GM04503 (cell line): ENCODE measurements at regions not wholly inside any gene's neighbourhood (a gene's known extent, or its start where the extent isn't known, plus 50 kb on each side); places are given as distances from the start of the nearest gene placed in this dataset.
"Not testable (repeated sequence)": the region's sequence is repeated elsewhere in the genome, so short reads cannot be mapped to it uniquely, and the experiment has no call there.

Experiments used
- DNase-seq: peaks from one replicate; pipeline ENCODE4 v3.0.0-alpha.2; 2012; ENCODE audit warnings: low read depth

DNA sequence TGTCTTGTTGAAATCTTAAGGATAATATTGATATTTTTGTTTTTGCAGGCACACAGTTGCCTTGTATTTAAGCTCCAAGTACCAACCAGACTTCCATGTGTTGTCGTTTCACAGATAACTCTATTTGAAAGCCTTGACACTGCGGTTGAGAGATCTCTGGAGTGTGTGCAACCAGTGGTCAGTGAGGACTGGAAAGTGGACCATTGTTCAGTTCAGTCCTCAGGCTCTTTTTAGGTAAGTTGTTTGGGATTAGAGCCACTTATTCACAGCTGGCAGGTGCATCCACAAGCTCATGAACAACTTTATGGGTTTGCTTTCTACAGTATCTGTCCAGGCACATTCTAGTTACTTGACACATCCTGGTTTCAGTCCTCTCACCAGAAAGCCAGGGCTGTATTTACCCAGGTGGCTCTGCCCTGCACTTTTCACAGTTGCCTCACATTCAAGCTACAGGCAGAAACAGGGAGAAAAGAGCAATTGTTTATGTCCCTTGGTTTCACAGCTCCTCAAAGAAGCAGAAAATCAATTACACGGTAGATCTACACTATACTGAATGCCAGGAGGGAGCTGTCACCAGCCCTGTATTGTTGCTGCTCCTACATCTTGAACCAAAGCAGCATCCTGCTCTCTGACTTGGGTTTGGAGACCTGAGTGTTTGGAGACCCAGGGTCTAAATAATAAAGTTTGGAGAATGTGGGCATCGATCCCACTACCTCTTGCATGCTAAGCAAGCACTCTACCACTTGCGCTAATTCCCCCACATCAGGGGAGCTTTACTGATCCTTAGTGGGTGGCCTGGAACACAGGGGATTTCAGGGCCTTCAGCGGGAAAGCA is 543.3 kb downstream of the PRIM2 start:
- not testable (repeated sequence) for DNase-seq

DNA sequence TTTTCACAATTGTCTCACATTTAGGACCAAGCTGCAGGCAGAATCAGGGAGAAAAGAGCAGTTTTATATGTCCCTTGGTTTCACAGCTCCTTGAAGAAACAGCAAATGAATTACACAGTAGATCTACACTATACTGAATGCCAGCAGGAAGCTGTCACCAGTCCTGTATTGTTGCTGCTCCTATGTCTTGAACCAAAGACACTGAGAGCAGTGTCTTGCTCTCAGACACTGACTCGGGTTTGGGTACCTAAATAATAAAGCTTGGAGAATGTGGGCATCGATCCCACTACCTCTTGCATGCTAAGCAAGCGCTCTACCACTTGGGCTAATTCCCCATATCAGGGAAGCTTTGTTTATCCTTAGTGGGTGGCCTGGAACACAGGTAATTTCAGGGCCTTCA is 552.7 kb downstream of the PRIM2 start:
- not testable (repeated sequence) for DNase-seq

DNA sequence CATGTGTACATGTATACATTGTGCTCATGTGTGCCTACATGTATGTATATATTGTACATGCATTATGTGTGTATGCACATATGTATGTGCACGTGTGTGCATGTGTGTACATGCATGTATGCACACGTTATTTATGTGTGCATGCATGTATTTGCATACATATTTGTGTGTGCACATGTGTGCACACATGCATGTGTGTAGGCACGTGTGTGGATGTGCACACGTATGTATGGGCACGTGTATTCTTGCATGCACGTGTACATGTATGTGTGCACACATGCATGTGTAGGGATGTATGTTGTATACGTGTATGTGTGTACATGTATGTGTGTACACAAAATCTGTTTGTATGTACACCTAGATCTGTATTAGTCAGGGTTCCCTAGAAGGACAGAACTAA is 556.0 kb downstream of the PRIM2 start:
- not testable (repeated sequence) for DNase-seq

DNA sequence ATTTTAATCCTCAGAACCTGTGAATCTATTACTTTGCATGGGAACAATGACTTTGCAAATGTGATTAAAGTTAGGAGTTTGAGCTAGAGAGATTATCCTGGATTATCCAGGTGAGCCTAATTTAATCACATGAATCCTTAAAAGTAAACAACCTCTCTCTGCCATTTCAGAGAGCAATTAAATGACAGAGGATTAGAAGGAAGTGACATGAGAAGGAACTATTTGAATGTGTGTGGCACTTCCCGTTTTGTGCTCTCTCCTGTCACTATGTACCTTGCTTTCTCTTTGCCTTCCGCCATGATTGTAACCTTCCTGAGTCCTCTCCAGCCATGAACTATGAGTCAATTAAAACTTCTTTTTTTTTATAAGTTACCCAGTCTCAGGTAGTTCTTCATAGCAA is 559.2 kb downstream of the PRIM2 start:
- not testable (repeated sequence) for DNase-seq

DNA sequence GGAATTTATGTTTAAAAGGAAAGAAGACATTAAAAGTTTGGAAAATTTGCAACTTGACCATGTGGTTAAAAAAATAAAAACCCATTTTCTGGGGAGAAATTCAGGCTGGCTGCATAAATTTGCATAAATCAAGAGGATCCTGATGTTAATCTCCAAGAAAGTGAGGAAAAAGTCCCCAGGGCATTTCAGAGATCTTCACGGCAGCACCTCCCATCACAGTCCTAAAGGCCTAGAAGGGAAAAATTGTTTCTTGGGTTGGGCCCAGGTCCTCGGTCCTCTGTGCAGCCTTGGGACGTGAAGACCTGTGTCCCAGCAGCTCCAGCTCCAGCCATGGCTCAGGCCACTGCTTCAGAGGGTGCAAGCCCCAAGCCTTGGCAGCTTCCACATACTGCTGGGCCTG is 560.3 kb downstream of the PRIM2 start:
- DNase-seq: not testable (repeated sequence)

DNA sequence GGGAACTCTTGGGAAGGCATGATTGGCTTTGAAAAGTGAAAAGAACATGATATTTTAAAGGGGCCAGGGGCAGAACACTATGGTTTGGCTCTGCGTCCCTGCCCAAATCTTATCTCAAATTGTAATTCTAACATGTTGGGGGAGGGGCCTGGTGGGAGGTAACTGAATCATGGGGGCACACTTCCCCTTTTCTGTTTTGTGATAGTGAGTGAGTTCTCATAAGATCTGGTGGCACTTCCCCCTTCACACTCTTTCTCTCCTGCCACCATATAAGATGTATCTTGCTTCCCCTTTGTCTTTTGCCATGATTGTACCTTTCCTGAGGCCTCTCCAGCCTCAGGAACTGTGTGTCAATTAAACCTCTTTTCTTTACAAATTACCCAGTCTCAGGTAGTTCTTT is 561.4 kb downstream of the PRIM2 start:
- not testable (repeated sequence) for DNase-seq

DNA sequence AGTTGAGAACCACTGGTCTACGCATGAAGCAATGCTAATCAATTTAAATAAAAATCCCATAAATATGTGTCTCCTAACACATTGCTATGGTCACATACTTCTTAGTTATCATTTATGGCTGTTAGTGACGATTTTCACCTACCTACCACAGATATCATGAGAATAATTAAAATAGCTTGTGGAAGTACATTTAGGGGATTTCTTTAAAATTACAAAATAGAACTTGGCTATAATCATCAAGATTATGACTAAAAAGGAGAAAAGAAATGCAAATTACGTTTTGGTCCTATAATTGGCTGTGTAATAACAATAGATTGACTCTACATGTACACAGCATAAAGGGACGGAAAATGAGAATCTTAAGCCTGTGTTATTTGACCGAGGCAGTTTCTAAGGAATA is 581.4 kb downstream of the PRIM2 start:
- not testable (repeated sequence) for DNase-seq

DNA sequence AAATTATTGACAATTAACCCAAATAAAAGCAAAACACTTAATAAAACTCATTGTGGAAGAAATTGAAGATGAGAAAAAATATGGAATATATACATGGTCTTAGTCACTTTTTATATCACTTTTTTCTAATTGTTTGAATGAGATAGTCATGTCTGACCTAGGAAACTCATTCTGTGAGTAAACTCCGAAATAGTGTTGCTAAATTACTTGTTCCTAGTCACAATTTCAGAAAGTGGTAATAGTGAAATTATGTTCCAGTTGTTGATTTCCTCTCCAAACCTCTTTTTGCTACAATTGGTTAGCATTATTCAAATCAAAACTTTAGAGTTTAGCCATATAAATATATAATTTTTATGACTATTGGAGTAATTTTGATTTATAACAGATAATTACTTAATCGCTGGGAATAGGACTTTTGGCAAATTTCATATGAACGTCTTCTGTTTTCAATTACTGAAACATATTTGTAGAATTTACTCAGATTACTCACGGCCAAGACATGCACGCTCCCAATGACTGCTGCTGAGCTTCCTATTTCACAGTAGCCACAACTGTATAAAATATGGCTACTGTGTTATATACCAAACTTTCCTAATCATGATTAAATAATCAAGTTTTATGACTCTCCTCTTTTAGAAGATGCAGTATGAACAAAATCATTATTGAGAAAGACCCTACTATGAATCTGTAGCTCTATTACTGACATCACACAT is 583.4 kb downstream of the PRIM2 start:
- peak; percentile 9 for DNase-seq

DNA sequence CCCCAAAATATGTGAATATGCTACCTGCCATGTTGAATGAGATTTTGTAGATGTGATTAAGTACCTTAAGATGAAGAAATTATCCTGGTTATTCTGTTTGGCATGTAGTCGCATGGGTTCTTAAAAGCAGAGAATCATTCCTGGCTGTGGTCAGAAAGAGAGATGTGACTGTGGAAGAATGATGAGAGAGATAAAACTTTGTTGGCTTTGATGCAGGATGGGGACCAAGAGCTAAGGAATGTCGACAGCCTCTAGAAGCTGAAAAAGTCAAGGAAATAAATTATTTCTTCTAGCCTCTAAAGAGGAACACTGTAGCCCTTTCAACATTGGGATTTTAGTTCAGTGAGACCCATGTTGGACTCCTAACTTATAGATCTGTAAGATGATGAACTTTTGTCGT is 584.0 kb downstream of the PRIM2 start:
- peak; percentile 18 for DNase-seq

DNA sequence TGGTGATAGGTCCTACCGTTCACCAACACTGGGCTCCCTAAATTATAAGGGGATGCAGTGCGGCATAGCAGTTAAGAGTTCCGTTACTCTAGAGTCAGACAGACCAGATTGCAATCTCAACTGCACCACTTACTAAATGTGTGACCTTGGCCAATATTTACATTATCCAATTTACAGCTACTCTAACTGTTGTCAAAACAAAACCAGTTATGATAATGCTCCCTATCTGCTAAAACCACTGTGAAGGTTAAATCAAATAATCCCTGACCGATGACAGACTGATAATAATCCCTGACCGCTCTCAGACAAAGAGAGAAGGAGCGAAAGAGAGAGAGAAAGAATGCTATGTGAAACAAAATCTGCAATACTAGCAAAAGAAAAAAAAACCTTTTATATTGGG is 586.9 kb downstream of the PRIM2 start:
- not testable (repeated sequence) for DNase-seq

DNA sequence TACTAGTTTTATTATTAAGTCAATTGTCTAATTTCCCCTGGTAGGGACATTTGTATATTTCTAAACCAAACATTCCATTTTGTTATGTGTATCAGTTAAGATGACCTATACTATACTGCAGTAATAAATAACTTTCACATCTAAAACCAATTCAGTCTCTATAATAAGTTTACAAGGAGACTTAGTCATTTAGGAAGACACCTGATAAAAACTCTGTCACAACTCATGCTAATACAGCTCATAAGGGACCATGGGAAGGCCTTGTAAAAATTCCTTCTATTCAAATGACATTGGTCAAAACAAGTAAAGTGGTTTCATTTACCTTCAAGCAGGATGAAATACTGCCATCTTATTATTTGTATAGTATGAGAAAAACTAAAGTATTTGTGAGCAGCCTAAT is 597.9 kb downstream of the PRIM2 start:
- not testable (repeated sequence) for DNase-seq

DNA sequence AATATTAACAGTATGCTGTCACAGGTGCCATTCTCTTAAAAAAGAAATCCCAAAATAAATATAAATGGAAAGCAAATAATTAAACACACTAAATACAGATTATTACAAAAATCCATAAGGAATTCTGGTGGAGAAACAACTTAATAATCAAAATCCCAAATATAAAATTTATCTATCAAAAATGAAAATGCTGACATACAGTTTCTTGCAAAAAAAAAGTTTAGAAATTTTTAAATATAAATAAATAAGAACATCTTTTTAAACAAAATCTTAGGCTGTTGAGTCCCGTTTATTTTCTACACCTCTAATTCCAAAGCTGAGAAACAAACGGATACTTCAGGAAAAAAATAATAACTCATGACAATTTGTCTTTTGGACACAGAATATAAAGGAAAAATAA is 625.5 kb downstream of the PRIM2 start:
- not testable (repeated sequence) for DNase-seq

DNA sequence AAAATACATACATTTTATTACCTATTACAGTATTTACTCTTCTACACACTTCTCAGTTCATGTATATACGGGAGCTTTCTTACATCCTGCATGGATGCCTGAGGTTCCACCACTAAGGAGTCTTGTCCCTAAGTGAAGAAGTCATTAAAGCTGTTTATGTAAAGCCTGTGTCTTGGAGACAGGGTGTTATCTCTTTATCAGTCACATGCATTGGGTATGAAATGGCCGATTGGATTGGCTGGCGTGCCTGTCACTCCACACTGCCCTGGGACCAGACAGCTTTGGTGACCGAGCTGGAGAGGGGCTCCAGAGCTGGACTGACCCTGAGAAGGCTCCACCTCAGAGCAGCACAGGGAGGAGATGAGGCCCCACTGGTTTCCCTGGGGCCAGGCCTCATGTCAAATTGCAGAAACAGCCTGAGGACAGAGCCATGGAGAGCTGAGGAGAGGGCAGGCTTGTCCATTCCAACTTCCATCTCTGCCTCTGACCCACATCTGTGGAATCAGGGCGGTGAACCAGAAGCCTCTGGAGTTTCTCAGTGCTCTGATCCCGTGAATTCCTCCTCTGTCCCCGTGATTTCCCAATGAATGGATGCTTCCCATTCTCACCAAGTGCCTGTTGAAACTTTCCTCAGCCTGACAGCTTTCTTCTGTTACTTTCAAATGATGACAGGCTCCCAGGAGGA is 628.8 kb downstream of the PRIM2 start:
- DNase-seq: not testable (repeated sequence)

DNA sequence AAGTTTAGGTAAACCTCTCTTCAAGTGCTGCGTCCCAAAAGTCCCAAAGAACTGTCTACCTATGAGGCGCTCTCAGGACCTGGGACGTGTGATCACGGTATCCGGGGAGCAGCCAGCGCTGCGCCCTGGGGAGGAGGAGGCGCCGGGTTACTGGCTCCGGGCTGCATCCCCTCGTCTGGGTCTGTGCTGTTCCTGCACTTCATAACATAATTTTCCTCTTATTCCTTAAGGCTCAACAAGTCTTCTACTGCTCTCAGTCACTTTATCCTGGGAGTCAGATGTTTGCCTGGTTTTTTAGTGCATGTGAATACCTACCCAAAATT is 629.3 kb downstream of the PRIM2 start:
- not testable (repeated sequence) for DNase-seq

DNA sequence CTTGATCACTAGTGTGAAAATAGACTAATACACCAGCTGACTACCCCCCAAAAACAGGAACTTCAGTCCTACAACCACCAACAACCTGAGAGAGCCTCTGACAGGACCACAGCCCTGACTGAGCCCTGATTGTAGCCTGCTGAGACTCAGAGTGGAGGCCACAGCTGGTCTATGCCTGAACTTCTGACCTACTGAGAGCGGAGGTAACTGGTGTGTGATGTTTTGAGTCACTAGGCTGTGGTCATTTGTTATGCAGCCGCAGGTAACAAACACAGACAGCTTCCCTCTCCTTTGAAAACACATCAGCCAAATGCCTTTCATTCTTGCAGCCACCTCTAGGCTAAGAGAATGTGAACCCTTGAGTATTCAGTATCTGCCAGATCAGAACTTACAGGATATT is 631.1 kb downstream of the PRIM2 start:
- not testable (repeated sequence) for DNase-seq

DNA sequence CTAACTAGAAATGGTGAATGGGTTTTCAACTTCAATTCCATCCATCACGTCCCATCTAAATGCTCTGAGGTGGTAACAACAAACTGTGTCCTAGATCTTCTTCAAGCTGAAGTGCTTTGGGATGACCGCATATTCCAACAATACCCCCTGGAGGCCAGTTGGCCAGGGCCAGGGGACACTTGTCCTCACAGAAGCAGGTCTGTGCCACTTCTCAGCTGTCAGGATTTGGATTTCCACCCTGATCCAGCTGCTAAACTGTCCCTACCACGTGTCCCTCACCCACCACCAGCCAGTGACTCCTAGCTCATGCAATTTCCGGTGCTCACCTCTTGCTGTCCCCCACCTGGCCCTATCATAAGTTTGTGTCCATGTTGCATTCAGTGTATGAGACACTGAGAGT is 633.0 kb downstream of the PRIM2 start:
- not testable (repeated sequence) for DNase-seq

DNA sequence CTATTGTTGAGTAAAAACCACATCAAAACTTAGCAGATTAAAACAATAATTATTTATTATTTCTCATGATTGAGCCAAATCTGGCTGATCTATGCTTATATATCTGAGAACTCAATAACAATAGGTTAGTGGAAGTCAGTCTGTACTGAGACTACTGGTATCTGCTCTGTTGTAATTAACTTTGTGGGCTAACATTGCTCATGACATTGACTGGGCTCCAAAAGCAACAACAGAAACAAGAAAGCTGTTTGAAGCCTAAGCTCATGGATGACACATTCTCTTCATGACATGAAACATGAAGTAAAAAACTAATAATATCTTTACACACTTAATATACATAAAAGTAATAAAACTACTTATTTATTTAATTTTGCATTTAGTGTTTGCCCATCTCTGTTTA is 649.3 kb downstream of the PRIM2 start:
- not testable (repeated sequence) for DNase-seq

DNA sequence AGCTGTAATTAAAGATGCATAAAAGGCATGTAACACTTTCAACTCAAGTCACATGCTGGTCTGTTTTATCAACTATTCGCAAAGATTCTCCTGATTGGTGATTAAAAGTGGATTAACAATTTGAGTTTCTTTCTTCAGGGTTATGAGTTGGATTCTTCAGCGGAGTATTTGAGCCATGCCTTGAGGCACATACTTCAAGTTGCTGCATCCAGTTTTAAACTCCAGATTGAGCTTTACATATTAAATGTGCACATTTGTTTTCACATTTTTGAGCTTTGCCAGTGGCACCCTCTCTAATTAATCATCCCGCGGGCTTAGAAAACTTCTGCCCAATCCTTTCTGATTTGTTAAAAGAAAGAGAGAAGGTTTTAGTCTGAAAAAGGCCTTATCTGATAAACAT is 654.5 kb downstream of the PRIM2 start:
- not testable (repeated sequence) for DNase-seq

DNA sequence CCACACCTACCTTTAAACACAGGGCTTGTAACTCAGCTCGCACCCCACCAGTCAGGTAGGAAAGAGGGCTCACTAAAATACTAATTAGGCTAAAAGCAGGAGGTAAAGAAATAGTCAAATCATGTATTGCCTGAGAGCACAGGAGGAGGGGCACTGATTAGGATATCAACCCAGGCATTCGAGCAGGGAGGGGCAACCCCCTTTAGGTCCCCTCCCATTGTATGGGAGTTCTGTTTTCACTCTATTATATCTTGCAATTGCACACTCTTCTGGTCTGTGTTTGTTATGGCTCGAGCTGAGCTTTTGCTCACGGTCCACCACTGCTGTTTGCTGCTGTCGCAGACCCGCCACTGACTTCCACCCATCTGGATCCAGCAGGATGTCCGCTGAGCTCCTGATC is 657.2 kb downstream of the PRIM2 start:
- no peak for DNase-seq

DNA sequence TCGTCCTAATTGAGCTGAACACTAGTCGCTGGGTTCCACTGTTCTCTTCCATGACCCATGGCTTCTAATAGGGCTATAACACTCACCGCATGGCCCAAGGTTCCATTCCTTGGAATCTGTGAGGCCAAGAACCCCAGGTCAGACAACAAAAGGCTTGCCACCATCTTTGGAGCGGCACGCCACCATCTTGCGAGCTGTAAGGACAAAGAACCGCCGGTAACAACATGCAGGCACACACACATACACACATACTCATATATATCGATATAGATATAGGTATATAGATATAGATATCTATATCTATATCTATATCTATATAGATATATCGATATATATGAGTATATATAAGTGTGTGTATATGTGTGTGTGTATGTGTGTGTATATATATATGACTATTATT is 657.7 kb downstream of the PRIM2 start:
- DNase-seq: not testable (repeated sequence)

DNA sequence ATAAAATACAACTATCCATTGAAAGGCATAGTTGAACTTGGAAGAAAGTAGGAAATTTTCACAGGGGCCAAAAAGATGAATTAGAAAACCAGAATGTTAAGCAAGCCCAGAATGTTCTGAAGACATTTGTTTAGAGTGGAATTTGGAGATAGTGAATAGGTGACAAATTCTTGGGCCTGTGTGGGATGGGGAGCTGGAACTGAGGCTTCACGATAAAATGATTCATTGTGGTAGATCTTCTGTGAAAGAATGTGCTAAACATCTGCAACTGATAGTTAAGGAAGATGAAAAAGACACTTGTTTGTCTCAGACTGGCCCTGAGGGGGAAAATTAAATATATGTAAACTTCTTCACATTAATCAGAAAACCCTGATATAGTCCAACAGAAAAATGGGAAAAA is 658.9 kb downstream of the PRIM2 start:
- not testable (repeated sequence) for DNase-seq

DNA sequence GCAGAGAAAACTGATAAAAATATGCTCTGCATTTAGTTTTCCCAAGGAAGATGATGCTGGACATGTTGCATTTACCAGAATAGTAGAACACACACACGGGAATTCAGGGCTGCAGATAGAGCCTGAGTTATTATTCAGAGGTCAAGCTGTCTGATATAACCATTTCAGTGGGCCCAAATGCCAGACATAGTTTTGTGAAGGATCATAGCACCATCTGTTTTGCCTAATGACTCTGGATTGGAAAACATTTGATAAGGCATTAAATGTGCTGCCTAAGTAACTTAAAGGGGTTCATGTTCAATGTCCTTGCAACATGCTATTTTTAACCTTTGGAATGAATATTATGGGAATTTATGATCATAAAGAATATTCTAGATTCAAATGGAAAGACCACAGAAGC is 666.2 kb downstream of the PRIM2 start:
- DNase-seq: not testable (repeated sequence)

DNA sequence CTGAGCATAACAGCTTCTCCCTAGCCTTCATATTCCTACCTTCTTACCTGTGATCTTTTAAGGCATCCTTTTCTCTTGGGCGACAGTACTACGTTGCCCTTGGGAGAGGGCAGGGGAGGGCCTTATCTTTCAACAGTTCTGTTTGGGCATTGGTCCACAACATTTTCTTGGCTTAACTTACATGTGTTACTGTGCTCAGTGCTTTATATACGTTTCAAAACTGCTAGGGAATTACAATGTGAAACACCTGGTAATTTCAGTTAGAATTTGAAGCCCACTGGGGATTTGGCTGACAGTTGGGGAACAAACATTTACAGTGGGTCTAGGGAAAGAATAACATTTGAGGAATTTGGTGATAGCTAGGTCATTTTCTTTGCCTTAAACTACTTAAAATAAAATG is 667.1 kb downstream of the PRIM2 start:
- DNase-seq: not testable (repeated sequence)
